ENCODE measurements at regions not wholly inside any gene's neighbourhood (a gene's known extent, or its start where the extent isn't known, plus 50 kb on each side); places are given as distances from the start of the nearest gene placed in this dataset.

DNA sequence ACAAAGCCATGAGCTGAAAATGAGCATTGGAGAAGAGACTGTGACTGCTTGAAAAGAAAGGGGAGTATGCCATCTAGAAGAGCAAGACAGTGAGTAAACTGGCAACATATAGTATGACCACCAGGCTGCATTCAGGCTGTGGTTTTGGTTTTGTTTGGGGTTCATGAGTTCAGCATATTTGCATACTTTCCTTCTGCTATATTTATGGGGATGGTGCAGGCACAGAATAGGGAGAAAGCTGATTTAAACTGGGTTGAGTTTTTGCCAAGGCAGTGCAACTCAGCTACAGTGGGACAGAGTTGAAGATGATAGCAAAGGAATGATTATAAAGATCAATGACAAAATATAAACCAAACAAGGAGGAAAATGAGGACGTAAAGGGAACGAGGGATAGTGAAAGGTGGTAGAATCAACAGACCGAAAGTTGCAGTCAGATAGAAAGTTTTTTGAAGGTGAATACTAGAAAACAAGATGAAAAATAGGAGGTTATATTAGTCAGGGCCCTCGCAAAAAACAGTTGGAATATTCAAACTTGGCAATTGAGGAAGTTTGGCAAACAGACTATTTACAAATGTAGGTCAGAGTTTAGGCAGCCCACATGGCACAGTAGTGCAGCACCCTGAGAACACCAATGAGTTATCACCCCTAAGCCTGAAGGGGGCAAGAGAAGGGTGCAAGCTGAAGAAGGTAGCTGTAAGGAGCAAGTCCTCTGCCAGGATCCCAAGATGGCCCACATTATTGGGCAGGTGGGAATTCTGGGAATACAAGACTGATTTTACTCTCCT is 114.8 kb upstream of the MAP9 start:
- no peaks in the 10 kb centered on the region for H3K9me3 ChIP-seq
- H3K27ac ChIP-seq = no peak overlapping the region
- TF ChIP-seq, protein P1, sequence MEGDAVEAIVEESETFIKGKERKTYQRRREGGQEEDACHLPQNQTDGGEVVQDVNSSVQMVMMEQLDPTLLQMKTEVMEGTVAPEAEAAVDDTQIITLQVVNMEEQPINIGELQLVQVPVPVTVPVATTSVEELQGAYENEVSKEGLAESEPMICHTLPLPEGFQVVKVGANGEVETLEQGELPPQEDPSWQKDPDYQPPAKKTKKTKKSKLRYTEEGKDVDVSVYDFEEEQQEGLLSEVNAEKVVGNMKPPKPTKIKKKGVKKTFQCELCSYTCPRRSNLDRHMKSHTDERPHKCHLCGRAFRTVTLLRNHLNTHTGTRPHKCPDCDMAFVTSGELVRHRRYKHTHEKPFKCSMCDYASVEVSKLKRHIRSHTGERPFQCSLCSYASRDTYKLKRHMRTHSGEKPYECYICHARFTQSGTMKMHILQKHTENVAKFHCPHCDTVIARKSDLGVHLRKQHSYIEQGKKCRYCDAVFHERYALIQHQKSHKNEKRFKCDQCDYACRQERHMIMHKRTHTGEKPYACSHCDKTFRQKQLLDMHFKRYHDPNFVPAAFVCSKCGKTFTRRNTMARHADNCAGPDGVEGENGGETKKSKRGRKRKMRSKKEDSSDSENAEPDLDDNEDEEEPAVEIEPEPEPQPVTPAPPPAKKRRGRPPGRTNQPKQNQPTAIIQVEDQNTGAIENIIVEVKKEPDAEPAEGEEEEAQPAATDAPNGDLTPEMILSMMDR (IDR thresholded peaks at IDR 0.05) = no peak
- ATAC-seq (ENCODE audit: insufficient number of reproducible peaks, low FRiP score, low read depth) (no peak), DNase-seq (ENCODE audit: low spot score) (no peak)
- H3K36me3 ChIP-seq = no peaks in the 10 kb centered on the region
- H3K27me3 ChIP-seq (replicated peaks; ENCODE audit: insufficient read depth) = no peaks in the 10 kb centered on the region
- peaks cover 8 to 18% of the 10 kb centered on the region in 2 donors for H3K4me1 ChIP-seq (ENCODE audit: control insufficient read depth in 1 of 2, low read depth in 2 of 2)
- H3K4me3 ChIP-seq = no peak overlapping the region

DNA sequence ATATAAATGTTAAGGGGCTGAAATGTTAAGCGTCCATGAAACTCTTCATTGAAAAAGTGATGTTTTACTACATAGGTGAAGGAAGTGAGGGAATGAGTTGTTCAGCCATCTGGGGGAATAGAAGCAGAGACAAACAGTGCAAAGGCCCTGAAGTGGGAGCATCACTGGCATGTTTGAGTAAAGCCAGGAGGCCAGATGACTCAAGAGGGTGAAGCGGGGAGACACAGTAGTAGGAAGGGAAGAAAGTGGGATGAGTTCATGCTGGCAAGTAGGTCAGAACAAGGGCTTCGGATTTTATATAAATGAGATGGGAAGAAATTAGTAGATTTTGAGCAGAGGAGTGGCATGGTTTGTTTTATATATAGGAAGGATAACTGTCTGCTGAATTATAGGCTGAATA is 112.5 kb upstream of the MAP9 start:
- Histone ChIP-seq H3K9me3 (no peaks in the 10 kb centered on the region), H3K27me3 (replicated peaks; ENCODE audit: insufficient read depth) (no peaks in the 10 kb centered on the region), H3K36me3 (no peaks in the 10 kb centered on the region), H3K27ac (no peak overlapping the region), H3K4me3 (no peak overlapping the region), H3K4me1 (ENCODE audit: control insufficient read depth in 1 of 2, low read depth in 2 of 2) (peaks cover 7 to 15% of the 10 kb centered on the region in 2 donors)
- DNase-seq (ENCODE audit: low spot score) = no peak
- TF ChIP-seq, protein P1 (IDR thresholded peaks at IDR 0.05) = no peak
- no peak for ATAC-seq (ENCODE audit: insufficient number of reproducible peaks, low FRiP score, low read depth)

DNA sequence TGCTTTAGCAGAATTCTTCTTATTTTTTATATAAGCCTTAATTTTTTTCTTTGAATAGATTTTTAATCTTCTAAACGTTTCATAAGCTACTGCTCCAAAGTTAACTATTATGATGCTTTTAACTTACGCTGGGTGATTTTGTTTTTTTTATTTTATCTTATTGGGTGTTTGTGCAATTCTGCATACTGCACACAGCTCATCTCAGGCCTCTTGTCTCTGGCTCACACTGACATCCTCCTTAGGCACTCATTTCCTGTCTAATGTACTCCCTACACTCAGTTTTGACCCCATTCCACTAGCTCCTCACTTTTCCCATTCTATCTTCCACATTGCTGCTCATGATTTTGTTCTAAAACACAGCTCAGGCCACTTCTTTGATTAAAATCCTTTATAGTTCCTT is 111.9 kb upstream of the MAP9 start:
- Histone ChIP-seq H3K36me3 (no peaks in the 10 kb centered on the region), H3K27me3 (replicated peaks; ENCODE audit: insufficient read depth) (no peaks in the 10 kb centered on the region), H3K4me1 (ENCODE audit: control insufficient read depth in 1 of 2, low read depth in 2 of 2) (peaks cover 4 to 9% of the 10 kb centered on the region in 2 donors), H3K4me3 (no peak overlapping the region), H3K9me3 (no peaks in the 10 kb centered on the region), H3K27ac (no peak overlapping the region)
- ATAC-seq (ENCODE audit: insufficient number of reproducible peaks, low FRiP score, low read depth) = no peak
- no peak for DNase-seq (ENCODE audit: low spot score)
- TF ChIP-seq, protein P1 (IDR thresholded peaks at IDR 0.05) = no peak

DNA sequence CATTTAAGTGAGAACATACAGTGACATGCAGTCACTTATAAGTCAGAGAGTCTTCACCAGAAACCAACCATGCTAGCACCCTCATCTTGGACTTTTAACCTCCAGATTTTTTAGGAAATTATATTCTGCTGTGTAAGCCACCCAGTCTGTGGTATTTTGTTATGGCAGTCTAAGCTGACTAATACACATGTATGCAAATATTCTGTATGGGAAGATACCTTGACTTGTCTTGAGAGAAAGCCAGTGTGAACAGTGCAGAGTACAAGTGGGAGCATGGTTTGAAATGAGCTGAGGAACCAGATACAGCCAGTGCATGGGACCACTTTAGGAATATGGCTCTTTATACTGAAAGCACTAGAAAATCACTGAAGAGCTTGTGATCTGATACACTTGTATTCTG is 110.4 kb upstream of the MAP9 start:
- Histone ChIP-seq H3K4me3 (no peak overlapping the region), H3K36me3 (no peaks in the 10 kb centered on the region), H3K27me3 (replicated peaks; ENCODE audit: insufficient read depth) (no peaks in the 10 kb centered on the region), H3K9me3 (no peaks in the 10 kb centered on the region), H3K27ac (no peak overlapping the region), H3K4me1 (ENCODE audit: control insufficient read depth in 1 of 2, low read depth in 2 of 2) (peaks cover 6 to 9% of the 10 kb centered on the region in 2 donors)
- ATAC-seq (ENCODE audit: insufficient number of reproducible peaks, low FRiP score, low read depth) (no peak), DNase-seq (ENCODE audit: low spot score) (no peak)
- TF ChIP-seq, protein P1 (IDR thresholded peaks at IDR 0.05) = no peak

DNA sequence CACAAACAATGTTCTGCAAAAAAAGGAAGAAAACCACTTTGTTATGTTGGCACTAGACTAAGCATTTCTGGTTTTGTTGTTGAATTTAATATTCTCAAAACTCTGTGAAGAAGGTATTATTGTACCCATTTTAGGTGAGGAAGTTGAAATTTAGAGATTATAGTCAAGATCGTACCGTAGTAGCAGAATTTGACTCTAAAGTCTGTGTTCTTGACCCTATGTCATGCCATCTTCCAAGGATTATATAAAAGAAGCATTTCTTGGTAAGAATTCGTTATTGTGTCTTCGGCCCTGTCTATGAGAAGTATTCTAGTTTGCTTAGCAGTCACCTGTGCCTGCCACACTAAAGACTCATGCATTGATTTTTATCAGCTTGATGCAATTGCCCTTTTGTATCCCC is 104.4 kb upstream of the MAP9 start:
- Histone ChIP-seq H3K27ac (no peak overlapping the region), H3K27me3 (replicated peaks; ENCODE audit: insufficient read depth) (no peaks in the 10 kb centered on the region), H3K9me3 (no peaks in the 10 kb centered on the region), H3K4me1 (ENCODE audit: control insufficient read depth in 1 of 2, low read depth in 2 of 2) (peaks cover 25 to 42% of the 10 kb centered on the region in 2 donors), H3K36me3 (no peaks in the 10 kb centered on the region), H3K4me3 (no peak overlapping the region)
- DNase-seq (ENCODE audit: low spot score) = no peak
- ATAC-seq (ENCODE audit: insufficient number of reproducible peaks, low FRiP score, low read depth) = no peak
- TF ChIP-seq, protein P1 (IDR thresholded peaks at IDR 0.05) = no peak

Data from thoracic aorta (tissue), 2 donors.